GM12875 (cell line): ENCODE measurements at regions not wholly inside any gene's neighbourhood (a gene's known extent, or its start where the extent isn't known, plus 50 kb on each side); places are given as distances from the start of the nearest gene placed in this dataset.

ENCODE experiments used
- H3K4me3 ChIP-seq: one replicate; pipeline ENCODE4 v1.5.1; 2011; ENCODE audit warnings: low read depth, low read length, control low read depth
- TF ChIP-seq, protein P1 (sequence below): IDR thresholded peaks from 2 replicates; pipeline ENCODE4 v1.5.1; 2011; ENCODE audit warnings: low read depth, mild to moderate bottlenecking, control low read depth, inconsistent platforms, low read length, moderate library complexity, borderline replicate concordance; ENCODE audit not compliant: insufficient read depth

DNA sequence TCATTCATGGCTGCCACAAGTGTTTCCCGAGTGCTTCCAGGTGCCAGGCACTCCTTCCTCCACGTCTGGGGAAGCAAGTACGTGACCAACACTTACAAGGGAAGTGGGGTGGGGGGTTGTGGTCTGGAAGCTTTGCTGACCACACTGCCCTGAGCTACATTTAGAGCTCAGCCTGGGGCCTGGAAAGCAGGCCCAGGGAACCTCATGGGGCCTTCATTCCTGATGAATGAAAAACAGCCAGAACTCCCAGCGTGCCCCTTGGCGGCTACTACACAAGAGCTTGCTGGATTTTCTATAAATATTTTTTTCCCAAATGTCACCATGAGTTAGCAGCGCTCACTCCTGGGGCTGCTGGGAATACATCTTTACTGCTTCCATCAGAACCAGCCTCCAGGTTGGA lies 73.3 kb downstream of the ABCC12 start:
- no peak overlapping the region for H3K4me3 ChIP-seq
- TF ChIP-seq, protein P1, sequence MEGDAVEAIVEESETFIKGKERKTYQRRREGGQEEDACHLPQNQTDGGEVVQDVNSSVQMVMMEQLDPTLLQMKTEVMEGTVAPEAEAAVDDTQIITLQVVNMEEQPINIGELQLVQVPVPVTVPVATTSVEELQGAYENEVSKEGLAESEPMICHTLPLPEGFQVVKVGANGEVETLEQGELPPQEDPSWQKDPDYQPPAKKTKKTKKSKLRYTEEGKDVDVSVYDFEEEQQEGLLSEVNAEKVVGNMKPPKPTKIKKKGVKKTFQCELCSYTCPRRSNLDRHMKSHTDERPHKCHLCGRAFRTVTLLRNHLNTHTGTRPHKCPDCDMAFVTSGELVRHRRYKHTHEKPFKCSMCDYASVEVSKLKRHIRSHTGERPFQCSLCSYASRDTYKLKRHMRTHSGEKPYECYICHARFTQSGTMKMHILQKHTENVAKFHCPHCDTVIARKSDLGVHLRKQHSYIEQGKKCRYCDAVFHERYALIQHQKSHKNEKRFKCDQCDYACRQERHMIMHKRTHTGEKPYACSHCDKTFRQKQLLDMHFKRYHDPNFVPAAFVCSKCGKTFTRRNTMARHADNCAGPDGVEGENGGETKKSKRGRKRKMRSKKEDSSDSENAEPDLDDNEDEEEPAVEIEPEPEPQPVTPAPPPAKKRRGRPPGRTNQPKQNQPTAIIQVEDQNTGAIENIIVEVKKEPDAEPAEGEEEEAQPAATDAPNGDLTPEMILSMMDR: no peak

DNA sequence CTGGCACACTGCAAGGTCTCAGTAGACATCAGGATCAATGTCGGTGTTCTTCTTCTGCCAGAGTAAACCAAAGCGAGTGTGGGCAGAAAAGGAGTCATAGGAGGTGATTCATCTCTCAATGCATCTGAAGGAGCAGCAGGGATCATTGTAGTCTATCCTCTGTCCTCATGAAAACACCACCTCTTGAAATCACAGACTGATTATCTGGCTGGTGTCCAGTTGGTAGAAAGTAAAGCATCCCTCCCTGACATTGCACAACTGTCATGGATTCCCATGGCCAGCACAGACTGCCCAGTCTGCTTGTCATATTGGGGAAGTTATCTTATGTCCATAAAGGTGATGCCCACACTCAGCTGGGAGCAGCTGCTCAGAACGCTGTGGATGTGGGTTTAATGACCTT lies 74.1 kb downstream of the ABCC12 start:
- no peak overlapping the region for H3K4me3 ChIP-seq
- TF ChIP-seq, protein P1: no peak

DNA sequence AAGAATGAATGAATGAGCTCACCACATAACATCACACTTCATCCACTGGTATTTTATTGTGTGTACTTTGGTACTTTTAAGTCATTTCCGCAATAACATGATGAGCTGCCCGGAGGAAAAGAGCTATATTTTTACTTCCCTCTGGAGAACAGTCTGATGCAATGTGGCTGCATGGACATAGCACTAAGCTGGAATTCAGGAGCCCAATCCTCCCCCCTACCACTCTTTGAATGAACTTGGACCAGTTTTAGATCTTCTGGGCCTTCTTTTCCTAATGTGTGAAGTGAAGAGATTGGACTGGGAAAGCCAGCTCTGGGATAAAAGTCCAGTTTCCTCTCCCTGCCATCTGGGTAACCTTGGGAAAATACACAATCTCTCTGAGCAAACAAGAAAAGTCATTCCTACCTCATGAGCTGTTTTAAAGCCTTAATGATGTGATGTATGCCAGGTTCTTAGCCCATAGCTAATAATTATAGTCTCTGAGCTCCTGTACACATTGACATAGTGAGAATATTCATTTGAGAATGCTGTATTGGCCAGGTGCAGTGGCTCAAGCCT lies 79.3 kb downstream of the ABCC12 start:
- H3K4me3 ChIP-seq: no peak overlapping the region
- TF ChIP-seq, protein P1: no peak

DNA sequence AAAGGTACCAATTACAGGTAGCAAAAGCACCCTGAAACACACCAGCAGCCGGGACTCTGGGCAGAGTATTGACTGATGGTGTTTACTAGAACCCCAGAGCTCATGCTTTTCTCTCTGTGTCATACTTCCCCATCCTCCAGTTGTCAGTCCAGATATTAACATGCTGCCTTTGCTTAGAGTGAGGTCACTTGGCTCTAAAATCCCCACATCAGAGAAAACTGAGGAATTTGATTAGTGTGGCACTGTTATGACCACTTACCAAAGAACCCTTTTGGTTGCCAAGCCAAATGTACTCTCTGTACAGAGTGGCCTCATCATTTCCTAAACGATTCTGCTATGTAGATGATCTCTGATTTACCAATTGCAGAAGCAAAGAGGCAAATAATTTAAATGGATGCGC lies 80.4 kb downstream of the ABCC12 start:
- H3K4me3 ChIP-seq: no peak overlapping the region
- TF ChIP-seq, protein P1: no peak

DNA sequence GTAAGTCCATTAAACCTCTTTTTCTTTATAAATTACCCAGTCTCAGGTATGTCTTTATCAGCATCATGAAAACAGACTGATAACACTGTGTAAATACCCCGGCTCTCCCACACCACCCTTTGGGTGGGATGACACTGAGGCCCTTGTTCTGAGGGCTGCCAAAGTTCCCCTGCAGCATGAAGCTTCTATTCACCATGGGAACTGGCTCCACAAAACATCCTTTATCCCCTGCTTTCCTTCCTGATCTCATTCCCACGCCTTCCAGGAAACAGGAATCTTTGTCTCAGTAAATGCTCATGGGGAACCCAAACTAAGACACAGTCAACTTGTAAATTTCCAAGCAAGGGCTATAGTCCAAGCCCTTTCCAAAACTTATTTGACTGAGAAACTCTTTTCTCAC lies 88.4 kb downstream of the ABCC12 start:
- TF ChIP-seq, protein P1: no peak
- no peak overlapping the region for H3K4me3 ChIP-seq

DNA sequence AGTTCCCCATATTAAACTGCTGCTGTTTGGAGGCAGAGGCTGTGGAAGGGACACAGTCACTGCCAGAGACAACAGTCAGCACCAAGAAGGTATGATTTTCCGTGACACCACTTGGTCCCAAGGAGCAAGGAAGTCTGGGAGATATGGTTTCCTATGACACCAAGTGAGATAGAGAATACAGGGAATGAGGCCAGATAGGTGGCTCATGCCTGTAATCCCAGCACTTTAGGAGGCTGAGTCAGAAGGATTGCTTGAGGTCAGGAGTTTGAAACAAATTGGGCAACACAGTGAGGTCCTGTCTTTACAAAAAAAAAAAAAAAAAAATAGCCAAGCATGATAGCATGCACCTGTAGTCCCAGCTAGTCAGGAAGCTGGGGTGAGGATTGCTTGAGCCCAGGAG lies 90.8 kb downstream of the ABCC12 start:
- TF ChIP-seq, protein P1: no peak
- no peak overlapping the region for H3K4me3 ChIP-seq

DNA sequence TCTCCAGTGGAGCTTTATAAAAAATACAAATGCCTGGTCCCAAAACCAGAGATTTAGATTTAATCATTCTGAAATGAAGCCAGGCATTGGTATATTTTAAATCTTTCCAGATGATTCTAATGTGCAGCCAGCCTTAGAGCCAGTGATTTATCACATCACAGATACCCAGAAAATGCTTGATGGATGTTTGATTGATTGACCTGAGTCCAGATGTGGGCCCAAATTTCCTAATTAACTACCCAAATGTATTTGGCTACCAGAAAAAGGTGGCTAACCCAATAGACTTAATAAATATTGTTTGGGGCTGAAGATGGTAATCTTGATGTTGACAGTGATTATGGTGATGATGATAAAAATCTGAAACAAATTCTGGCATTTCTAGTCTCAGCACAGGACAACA lies 93.1 kb downstream of the ABCC12 start:
- TF ChIP-seq, protein P1: no peak
- no peak overlapping the region for H3K4me3 ChIP-seq
